ENCODE measurements at regions not wholly inside any gene's neighbourhood (a gene's known extent, or its start where the extent isn't known, plus 50 kb on each side); places are given as distances from the start of the nearest gene placed in this dataset.

DNA sequence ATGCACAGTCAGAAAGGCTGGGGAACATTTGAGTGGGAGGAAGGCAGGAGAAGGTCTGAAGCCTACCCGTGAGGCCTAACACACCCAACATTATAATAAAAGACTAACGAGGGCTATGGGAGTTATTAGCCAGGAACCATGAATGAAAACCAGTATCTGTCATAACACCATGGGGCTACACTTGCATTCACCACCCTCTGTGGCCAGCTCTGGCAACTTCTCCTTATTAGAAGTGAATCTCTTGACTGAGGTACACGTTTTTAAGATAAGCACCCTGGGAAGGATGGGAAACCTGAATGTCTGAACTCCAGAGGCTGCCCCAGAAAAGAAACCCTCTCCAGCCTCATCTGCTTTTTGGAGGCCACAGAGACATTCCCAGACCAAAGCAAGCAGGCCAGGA is 204.3 kb upstream of the RAB4A start:
- Histone ChIP-seq H3K9me3 (no peaks in the 10 kb centered on the region), H3K36me3 (no peaks in the 10 kb centered on the region), H3K27me3 (no peaks in the 10 kb centered on the region), H3K4me3 (no peak overlapping the region), H3K27ac (no peak overlapping the region), H3K4me1 (peaks cover 7 to 42% (median 15%) of the 10 kb centered on the region in 4 donors)
- intact Hi-C loops (cut with DNase I; ENCODE audit: low total_unique reads): no loop called here
- in situ Hi-C loops (cut with MboI; ENCODE audit: low pct_ligation_motif_present in 1 of 4, low pct_unique_long_range_greater_than_20kb in 1 of 4, low sequenced_read_pairs in 3 of 4): no loop called here
- WGBS, 2 donors (ENCODE audit: low coverage in 1 of 2): 56% methylated on average over 3 of the region's 3 CpGs; no CpG with 5 or more reads in 1 of the 2 donors
- no peak for DNase-seq
- TF ChIP-seq POLR2AphosphoS5 (IDR thresholded peaks at IDR 0.05) (no peak), POLR2A (IDR thresholded peaks at IDR 0.05) (no peak), EP300 (IDR thresholded peaks at IDR 0.05; ENCODE audit: low read depth) (no peak)
- TF ChIP-seq, protein P1, sequence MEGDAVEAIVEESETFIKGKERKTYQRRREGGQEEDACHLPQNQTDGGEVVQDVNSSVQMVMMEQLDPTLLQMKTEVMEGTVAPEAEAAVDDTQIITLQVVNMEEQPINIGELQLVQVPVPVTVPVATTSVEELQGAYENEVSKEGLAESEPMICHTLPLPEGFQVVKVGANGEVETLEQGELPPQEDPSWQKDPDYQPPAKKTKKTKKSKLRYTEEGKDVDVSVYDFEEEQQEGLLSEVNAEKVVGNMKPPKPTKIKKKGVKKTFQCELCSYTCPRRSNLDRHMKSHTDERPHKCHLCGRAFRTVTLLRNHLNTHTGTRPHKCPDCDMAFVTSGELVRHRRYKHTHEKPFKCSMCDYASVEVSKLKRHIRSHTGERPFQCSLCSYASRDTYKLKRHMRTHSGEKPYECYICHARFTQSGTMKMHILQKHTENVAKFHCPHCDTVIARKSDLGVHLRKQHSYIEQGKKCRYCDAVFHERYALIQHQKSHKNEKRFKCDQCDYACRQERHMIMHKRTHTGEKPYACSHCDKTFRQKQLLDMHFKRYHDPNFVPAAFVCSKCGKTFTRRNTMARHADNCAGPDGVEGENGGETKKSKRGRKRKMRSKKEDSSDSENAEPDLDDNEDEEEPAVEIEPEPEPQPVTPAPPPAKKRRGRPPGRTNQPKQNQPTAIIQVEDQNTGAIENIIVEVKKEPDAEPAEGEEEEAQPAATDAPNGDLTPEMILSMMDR (IDR thresholded peaks at IDR 0.05): no peak

DNA sequence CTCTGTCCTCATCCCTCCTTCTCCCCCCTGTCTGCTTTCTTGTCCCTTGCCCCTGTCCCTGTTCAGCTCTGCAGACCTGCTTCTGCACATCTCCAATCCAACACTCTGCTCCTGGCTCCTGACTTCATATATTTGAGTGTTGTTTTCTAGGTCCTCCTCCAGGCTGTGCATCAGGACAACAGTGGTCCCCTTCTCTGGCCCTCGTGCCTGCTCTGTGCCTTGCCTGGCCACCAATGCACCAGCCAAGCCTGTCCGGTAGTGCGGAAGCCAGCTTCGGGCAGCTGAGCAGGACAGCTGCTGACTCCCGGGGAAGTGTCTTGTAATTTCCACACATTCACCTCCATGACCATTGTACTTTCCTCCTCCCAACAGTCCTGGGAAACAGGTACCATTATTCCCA is 203.4 kb upstream of the RAB4A start:
- TF ChIP-seq, protein P1 (IDR thresholded peaks at IDR 0.05): no peak
- TF ChIP-seq POLR2AphosphoS5 (IDR thresholded peaks at IDR 0.05) (no peak), POLR2A (IDR thresholded peaks at IDR 0.05) (no peak), EP300 (IDR thresholded peaks at IDR 0.05; ENCODE audit: low read depth) (no peak)
- intact Hi-C loops (cut with DNase I; ENCODE audit: low total_unique reads): no loop called here
- Histone ChIP-seq H3K27me3 (no peaks in the 10 kb centered on the region), H3K4me3 (no peak overlapping the region), H3K4me1 (peaks cover 7 to 42% (median 15%) of the 10 kb centered on the region in 4 donors), H3K27ac (no peak overlapping the region), H3K36me3 (no peaks in the 10 kb centered on the region), H3K9me3 (no peaks in the 10 kb centered on the region)
- 97% methylated on average over 5 of the region's 5 CpGs; no CpG with 5 or more reads in 1 of the 2 donors for WGBS, 2 donors (ENCODE audit: low coverage in 1 of 2)
- DNase-seq: no peak
- in situ Hi-C loops (cut with MboI; ENCODE audit: low pct_ligation_motif_present in 1 of 4, low pct_unique_long_range_greater_than_20kb in 1 of 4, low sequenced_read_pairs in 3 of 4): no loop called here

DNA sequence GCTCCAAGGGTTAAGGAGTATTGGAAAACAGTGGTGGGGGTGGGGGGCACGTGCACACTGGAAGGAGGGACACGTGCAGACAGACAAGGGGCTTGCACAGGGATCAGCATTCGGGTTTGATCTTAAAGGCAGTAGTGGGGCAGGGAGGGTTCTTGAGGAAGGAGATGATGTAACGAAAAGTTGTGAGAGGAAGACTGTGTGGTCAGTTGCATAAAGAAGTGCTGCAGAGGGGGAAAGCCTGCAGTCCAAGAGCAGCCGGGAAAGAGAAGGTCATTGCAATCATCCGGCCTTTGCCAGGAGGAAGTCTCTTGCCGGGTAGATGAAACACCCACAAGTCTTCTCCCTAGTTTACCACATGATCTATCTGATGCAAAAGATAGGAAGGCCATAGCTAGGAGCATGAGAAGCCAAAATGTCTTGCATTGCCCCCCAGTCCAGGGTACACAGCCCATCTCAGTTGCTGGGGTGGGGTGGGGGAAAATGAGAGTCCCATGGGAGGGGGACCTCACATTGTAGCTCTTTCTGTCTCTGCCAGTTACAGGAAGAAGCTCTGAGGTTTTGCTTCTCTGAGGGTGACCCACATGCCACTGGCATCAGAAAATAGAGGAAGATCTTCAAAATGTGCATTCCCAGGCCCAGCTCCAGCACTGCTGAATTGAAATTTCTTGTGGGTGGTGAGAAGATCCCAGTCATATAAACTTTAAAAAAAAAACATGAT is 202.5 kb upstream of the RAB4A start:
- no peaks in the 10 kb centered on the region for H3K36me3 ChIP-seq
- in situ Hi-C loops (cut with MboI; ENCODE audit: low pct_ligation_motif_present in 1 of 4, low pct_unique_long_range_greater_than_20kb in 1 of 4, low sequenced_read_pairs in 3 of 4): no loop called here
- no peaks in the 10 kb centered on the region for H3K27me3 ChIP-seq
- no peaks in the 10 kb centered on the region for H3K9me3 ChIP-seq
- TF ChIP-seq, protein P1 (IDR thresholded peaks at IDR 0.05): no peak
- TF ChIP-seq EP300 (IDR thresholded peaks at IDR 0.05; ENCODE audit: low read depth) (no peak), POLR2A (IDR thresholded peaks at IDR 0.05) (no peak), POLR2AphosphoS5 (IDR thresholded peaks at IDR 0.05) (no peak)
- peaks cover 7 to 40% (median 15%) of the 10 kb centered on the region in 4 donors for H3K4me1 ChIP-seq
- 42 to 58% methylated on average over 7 of the region's 7 CpGs for WGBS, 2 donors (ENCODE audit: low coverage in 1 of 2)
- H3K4me3 ChIP-seq: no peak overlapping the region
- intact Hi-C loops (cut with DNase I; ENCODE audit: low total_unique reads): no loop called here
- no peak for DNase-seq
- H3K27ac ChIP-seq: no peak overlapping the region

DNA sequence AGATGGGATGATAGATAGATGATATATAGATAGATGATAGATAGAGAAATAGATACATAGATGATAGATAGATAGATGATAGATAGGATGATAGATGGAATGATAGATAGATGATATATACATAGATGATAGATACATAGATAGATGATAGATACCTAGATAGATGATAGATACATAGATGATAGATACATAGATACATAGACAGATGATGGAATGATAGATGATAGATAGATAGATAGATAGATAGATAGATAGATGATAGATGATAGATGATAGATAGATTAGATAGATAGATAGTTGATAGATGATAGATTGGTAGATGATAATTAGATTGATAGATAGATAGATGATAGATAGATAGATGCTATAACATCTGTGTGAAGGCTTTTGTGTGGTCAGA is 201.7 kb upstream of the RAB4A start:
- in situ Hi-C loops (cut with MboI; ENCODE audit: low pct_ligation_motif_present in 1 of 4, low pct_unique_long_range_greater_than_20kb in 1 of 4, low sequenced_read_pairs in 3 of 4): no loop called here
- Histone ChIP-seq H3K36me3 (no peaks in the 10 kb centered on the region), H3K4me3 (no peak overlapping the region), H3K9me3 (no peaks in the 10 kb centered on the region), H3K27me3 (no peaks in the 10 kb centered on the region), H3K4me1 (peaks cover 4 to 32% (median 9%) of the 10 kb centered on the region in 4 donors), H3K27ac (peak overlapping the region in 1 of 4 donors; percentile 62)
- DNase-seq: no peak
- intact Hi-C loops (cut with DNase I; ENCODE audit: low total_unique reads): no loop called here
- TF ChIP-seq, protein P1 (IDR thresholded peaks at IDR 0.05): no peak
- TF ChIP-seq POLR2AphosphoS5 (IDR thresholded peaks at IDR 0.05): no peak
- no peak for TF ChIP-seq EP300 (IDR thresholded peaks at IDR 0.05; ENCODE audit: low read depth)
- no peak for TF ChIP-seq POLR2A (IDR thresholded peaks at IDR 0.05)
